Tibial nerve (tissue), 3 donors: ENCODE measurements at regions not wholly inside any gene's neighbourhood (a gene's known extent, or its start where the extent isn't known, plus 50 kb on each side); places are given as distances from the start of the nearest gene placed in this dataset.

Source experiments
- POLR2A ChIP-seq, 2 donors: fragments of 450-650 bp; IDR thresholded peaks; one replicate each; pipeline ENCODE4 v1.6.1; 2017; ENCODE audit warnings: antibody characterized with exemption in 2 of 2, mild to moderate bottlenecking in 2 of 2, moderate library complexity in 2 of 2
- TF ChIP-seq, protein P1 (sequence below), 5 experiments: fragments of 200-600 bp in 3 of 5; fragments of 450-650 bp in 2 of 5; sonication (generic) in 3 of 5; IDR thresholded peaks; one replicate each; pipeline ENCODE4 v1.5.1; 2016 to 2019; ENCODE audit warnings: antibody characterized with exemption in 5 of 5, mild to moderate bottlenecking in 3 of 5, moderate library complexity in 2 of 5

DNA sequence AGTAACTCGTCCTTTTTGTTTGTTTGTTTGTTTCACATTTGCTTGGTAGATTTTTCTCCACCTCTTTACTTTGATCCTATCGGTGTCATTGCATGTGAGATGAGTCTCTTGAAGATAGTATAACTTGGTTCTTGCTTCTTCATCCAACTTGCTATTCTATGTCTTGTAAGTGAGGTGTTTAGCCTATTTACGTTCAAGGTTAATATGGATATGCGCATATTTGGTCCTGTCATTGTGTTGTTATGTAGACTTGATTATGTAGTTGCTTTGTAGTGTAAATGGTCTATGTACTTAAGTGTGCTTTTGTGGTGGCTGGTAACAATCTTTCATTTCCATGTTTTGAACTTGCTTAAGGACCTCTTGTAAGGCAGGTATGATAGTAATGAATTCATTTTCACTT lies 192.8 kb upstream of the MAGI2 start:
- TF ChIP-seq, protein P1, sequence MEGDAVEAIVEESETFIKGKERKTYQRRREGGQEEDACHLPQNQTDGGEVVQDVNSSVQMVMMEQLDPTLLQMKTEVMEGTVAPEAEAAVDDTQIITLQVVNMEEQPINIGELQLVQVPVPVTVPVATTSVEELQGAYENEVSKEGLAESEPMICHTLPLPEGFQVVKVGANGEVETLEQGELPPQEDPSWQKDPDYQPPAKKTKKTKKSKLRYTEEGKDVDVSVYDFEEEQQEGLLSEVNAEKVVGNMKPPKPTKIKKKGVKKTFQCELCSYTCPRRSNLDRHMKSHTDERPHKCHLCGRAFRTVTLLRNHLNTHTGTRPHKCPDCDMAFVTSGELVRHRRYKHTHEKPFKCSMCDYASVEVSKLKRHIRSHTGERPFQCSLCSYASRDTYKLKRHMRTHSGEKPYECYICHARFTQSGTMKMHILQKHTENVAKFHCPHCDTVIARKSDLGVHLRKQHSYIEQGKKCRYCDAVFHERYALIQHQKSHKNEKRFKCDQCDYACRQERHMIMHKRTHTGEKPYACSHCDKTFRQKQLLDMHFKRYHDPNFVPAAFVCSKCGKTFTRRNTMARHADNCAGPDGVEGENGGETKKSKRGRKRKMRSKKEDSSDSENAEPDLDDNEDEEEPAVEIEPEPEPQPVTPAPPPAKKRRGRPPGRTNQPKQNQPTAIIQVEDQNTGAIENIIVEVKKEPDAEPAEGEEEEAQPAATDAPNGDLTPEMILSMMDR (IDR thresholded peaks at IDR 0.05) = no peak
- TF ChIP-seq POLR2A (IDR thresholded peaks at IDR 0.05) = no peak
